Activated CD8-positive, alpha-beta memory T cell treated with anti-CD3 and anti-CD28 coated beads for 36 hours (primary cell): ENCODE measurements at regions not wholly inside any gene's neighbourhood (a gene's known extent, or its start where the extent isn't known, plus 50 kb on each side); places are given as distances from the start of the nearest gene placed in this dataset.

ENCODE experiments used
- CTCF ChIA-PET: fragments of 350-600 bp; sonication (Branson Sonifier 250); formaldehyde crosslinking; loops from one replicate; lab custom pipeline; 2021; ENCODE audit warnings: antibody characterized with exemption; lab: Charles Lee
- POLR2A ChIA-PET: fragments of 350-600 bp; sonication (Branson Sonifier 250); formaldehyde crosslinking; loops from one replicate; lab custom pipeline; 2021; ENCODE audit warnings: antibody characterized with exemption; lab: Charles Lee

DNA sequence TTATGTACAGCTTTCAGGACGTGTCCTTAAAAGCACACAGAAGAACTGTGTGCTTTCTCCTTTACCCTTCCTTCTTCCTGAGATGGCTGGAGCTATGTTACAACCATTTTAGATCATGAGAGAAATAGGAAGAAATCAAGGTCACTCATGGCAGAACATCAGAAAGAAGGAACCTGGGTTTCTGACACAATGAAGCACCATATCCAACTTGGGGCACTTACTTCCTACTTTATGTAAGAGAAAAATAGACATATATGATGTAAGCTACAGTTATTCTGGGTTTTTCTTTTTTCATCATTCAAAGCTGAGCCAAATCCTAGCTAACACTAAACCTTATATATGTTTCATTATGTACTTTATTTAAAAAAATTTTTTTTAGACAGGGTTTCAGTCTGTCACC is 79.5 kb downstream of the FAM161A start:
- CTCF ChIA-PET, result no interaction called here
- POLR2A ChIA-PET, result no interaction called here

DNA sequence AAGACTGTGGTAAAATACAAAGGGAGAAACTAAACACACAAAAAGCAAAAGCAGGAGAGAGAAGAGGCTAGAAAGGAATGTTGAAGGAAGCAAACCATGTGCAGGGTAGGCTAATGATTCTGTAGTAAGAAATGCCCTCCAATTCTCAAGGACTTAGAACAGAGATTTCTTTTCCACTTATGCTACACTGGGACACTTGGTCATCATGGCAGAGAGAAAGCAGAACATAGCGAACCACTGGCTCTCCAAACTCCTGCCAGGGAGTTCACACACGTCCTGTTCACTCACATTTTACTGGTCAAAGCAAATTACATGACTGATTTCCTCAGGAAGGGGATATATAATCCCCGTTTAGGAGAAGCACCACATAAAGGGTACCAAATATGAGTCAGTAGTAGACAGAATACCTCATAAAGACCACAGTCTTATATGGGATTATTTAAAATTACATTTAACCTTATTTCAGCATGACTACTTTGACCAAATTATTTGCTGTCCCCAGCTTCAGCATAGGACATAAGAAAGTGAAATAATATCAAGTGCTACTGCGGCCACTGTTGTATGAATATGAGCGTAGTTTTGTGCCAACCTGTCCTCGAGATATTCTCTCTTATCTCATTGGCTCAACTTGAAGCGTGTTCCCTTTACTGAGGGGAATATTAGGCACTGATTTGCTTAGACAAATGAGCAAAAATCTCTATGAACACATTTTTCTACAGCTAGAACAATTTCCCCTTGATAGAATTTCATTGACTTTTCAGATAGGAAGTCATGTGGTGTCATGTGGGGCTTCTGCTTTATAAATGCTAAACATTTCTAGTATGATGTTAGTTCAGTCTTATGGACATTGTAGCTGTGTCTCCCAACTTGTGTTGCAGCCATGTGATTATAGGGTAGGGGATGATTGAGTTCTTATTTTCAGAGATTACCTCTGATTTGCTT is 81.7 kb downstream of the FAM161A start:
- ChIA-PET POLR2A (no interaction called here), CTCF (interaction anchor here (0.7 kb wide), 1 partner anchor 158 kb away, joined by 3 read pairs; no protein-coding TSS in a partner anchor)

DNA sequence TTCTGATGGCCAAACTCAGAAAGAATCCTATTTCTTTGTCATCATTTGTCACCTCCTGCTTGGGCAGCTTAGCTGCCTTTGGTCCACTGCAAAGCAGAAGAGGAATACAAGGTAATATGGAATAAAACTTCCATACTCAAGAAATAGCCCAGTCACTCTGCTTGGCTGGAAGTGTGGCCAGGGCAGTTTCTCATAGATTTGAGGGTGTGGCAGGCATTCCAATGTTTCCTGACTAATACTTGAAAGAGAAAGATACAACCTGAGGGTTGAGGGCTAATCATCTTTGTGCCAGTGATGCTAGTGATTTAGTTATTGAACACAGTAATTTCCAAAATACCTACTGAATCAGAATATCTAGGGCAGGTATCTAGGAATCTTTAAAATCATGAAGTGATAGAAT is 83.1 kb downstream of the FAM161A start:
- POLR2A ChIA-PET, result no interaction called here
- CTCF ChIA-PET, result interaction anchor here (0.6 kb wide), 1 partner anchor 554 kb away, joined by 3 read pairs; no protein-coding TSS in a partner anchor

DNA sequence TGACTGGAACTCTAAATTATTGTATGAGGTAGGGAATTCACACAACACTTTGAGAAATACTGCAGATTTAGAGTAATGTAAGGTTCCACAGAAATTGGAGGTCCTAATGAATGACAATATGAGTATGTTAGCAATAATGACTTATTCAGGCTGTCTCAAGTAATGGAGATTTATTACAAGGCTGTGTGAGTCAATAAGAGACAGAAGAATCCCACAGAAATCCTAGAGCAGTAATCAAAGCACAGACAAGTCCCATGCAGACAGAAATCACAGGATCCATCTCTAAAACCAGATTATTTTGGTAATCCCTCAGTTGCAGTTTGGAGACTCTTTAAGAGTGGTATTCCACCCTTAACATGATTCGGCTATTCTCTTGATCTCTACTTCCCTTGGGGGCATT is 83.6 kb downstream of the FAM161A start:
- ChIA-PET CTCF (no interaction called here), POLR2A (no interaction called here)

DNA sequence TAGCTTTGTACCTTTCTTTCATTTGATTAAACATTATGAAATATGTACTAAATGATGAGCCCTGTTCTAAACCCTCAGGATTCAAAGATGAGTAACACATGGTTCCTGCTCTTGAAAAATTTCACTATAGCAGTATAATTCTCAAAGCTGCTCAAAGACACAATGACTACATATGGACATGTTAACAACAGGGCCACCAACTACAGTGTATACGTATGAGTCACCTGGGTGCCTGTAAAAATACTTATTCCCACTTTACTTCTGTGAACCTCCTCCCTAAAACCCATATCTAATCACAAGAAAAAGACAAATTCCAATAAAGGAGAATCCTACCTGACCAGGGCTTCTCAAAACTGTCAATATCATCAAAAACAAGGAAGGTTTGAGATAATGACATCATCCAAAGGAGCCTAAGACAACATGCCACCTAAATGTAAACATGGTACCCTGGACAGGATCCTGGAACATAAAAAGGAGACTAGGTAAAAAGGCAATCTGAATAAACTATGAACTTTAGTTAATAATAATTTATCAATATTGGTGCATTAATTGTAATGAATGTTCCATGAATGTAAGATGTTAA is 84.7 kb downstream of the FAM161A start:
- CTCF ChIA-PET, result no interaction called here
- POLR2A ChIA-PET, result no interaction called here

DNA sequence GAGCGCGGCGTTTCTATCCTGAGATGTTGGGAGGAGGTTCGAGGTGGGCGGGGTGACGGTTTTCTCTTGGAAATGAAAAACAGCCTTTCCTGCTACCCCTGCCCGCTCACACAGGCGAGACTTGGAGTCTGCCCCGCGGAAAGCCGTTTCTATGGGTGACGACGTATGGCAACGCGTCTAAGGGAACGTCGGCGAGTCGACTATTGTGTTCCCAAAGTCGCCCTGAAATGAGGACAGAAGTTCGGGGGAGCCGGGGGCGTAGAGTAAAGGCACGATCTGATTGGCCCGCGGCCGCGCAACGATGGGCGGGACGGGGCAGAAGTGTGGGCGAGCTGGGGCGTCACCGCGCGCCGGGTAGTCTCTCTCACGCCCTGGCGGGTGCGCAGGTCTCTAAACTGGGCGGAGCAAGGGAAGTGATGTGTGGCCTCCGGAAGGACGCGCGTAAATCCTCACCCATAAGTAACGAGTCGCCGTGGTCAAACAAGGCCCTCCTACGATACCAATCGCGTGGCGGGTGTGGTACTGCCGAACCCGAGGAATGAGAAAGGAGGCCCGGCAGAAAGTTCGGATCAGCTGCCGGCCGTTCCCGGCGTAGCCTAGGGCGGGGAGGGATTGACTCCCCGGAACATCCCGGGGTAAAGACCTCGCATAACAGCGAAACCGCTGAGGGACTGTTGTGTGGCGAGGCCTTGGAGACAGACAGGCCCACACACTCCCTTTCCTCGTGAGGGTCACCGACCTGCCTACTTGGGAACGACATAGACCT is 89.6 kb downstream of the FAM161A start:
- CTCF ChIA-PET, result no interaction called here
- POLR2A ChIA-PET, result interaction anchor here (0.6 kb wide), 1 partner anchor 26 kb away, joined by 3 read pairs; no protein-coding TSS in a partner anchor

DNA sequence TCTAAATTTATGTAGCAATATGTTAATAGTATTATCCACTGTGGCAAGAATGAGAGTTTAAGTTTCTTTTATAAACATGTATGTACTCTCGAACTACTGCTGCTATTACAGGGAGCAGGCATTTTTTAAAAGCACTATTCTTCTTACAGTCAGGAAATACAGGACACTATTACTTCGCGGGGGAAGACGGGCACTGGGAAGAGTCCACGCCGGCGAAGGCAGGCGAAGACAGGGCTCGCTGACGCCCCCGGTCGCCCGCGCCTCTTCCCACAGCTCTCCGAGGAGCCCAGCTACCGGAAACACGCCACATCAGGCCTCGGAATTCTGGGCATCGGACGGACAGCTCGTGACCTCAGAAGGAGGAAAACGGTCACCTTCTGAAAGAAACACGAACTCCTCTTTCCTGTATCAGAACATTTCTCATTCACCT is 90.2 kb downstream of the FAM161A start:
- ChIA-PET CTCF (no interaction called here), POLR2A (no interaction called here)

DNA sequence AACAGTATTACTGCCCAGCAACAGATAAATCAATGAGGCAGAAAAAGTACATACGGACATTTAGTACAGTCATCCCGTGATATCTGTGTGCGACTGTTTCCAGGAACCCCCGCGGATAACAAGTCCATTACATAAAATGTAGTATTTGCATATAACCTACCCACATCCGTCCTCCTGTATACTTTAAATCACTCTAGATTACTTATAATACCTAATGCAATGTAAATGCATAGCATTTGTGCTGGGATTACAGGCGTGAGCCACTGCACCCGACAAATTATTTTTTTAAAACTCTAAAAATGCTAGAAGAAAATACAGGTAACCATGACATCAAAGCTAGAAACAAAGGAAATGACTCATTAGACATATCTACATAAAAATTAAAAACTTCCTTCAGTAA is 91.6 kb downstream of the FAM161A start:
- CTCF ChIA-PET, result no interaction called here
- POLR2A ChIA-PET, result no interaction called here

DNA sequence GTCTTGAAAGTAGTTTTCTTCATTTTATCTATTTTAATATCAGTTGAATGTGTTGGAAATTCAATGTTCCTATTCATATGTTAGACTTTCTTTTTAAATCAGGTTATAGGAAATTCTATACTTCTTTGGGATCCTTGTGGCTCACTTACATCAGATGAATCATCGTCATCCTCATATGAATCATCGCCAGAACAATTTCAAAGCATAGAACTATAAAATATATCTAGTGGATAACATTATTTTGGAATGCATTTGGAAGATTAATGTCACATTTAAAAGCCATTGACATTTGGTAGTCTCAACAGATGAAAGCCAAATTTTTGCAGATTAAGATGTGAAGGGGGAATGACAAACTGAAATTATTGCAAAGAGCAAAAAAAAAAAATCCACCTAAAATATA is 94.1 kb downstream of the FAM161A start:
- ChIA-PET POLR2A (no interaction called here), CTCF (no interaction called here)

DNA sequence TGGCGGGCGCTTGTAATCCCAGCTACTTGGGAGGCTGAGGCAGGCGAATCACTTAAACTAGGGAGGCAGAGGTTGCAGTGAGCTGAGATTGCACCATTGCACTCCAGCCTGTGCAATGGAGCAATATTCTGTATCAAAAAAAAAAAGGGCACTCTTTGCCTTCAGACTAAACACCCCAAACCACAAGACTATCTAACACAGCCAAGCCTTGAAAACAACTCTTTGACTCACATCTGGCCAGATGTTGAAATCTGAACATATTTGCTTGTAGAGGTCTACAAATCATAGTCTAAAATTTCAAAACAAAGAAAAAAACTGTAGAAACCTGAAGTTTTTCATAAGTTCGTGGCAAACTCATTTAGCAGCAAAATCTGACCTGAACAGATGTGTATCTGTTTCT is 94.9 kb downstream of the FAM161A start:
- POLR2A ChIA-PET, result no interaction called here
- CTCF ChIA-PET, result no interaction called here

DNA sequence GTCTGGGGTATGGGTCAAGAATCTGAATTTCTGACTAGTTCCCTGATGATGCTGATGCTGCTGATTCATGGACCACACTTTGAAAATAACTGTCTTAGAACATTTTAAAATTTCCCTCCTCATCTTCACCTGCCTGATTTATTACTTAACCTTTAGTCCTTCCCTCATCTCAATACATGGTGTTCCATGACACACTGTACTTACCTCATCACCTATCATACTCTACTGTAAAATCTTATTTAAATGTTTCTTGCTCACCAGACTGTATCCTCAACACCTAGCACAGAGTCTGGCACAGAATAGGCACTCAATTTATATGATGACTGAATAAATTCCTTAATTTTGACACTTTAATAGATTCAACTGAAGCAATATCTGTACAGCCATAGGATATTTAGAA is 95.7 kb downstream of the FAM161A start:
- ChIA-PET CTCF (no interaction called here), POLR2A (no interaction called here)

DNA sequence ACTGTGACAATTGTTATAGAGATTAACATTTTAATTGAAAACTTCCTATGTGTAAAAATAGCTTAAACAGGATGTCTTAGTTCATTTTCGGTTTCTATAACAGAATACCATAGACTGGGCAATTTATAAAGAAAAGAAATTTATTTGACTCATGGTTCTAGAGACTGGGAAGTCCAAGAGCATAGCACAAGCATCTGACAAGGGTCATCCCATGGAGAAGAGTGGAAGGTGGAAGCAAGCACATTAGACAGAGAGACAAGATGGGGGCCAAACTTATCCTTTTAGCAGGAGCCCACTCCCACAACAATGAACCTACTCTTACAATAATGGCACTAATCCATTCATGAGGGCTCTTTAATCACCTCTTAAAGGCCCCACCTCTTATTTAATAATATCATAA is 100.3 kb downstream of the FAM161A start:
- CTCF ChIA-PET, result interaction anchor here (0.6 kb wide), 1 partner anchor 127 kb away, joined by 3 read pairs; no protein-coding TSS in a partner anchor
- POLR2A ChIA-PET, result no interaction called here

DNA sequence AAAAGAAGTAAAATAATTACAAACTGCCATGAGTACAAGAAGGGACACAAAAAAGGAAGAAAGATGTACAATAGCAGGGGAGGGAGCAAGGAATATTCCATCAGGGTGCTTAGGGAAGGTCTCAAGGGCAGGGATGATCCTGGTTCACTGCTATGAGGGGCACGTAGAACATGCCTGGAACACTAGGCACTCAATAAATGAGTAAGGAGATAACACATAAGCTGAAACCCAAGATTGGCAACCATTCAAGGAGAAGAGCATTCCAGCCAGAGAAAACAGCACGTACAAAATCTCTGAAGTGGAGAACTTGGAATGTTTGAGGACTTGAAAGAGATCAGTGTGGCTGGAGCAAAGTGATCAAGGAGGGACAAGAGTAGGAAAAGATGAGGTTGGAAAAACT is 103.2 kb downstream of the FAM161A start:
- POLR2A ChIA-PET, result no interaction called here
- CTCF ChIA-PET, result interaction anchor here (0.6 kb wide), 1 partner anchor 271 kb away, joined by 4 read pairs; no protein-coding TSS in a partner anchor

DNA sequence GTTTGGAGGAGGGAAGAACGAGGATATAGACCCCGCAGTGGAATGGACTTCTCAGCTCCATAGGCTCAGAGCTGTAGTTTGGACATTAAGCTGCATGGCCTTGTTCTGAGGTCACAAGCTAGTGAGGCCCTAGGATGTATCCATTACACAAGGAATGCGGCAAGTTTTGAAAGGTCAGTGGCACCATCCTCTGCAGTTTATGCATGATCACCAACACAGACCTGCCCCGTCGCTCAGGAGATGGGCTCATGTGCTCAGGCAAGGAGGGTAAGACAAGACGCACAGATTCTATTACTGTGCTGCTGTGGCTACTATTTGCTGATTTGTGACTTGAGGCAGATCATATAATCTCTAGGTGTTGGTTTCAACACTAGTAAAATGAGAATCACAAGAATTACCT is 110.9 kb downstream of the FAM161A start:
- POLR2A ChIA-PET, result no interaction called here
- CTCF ChIA-PET, result interaction anchor here (0.5 kb wide), 1 partner anchor 339 kb away, joined by 3 read pairs; no protein-coding TSS in a partner anchor

DNA sequence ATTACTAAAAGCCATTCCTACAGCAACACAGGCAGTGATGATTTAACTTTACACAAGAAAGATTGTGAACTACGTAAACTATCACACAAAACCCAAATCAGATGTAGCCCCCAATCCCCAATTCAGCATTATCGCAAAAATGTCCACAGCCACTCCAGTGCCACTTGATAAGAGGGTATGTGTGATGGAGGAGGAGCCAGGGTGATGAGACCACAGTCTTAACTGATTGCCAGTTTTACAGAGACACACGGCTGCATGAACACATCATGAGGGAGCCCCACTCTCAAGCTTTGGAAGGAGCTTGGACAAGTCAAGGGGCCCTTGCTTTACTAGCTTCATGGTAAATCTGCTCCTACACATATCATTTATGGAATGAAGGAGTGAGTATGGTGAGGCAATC is 116.0 kb downstream of the FAM161A start:
- POLR2A ChIA-PET, result no interaction called here
- CTCF ChIA-PET, result no interaction called here

DNA sequence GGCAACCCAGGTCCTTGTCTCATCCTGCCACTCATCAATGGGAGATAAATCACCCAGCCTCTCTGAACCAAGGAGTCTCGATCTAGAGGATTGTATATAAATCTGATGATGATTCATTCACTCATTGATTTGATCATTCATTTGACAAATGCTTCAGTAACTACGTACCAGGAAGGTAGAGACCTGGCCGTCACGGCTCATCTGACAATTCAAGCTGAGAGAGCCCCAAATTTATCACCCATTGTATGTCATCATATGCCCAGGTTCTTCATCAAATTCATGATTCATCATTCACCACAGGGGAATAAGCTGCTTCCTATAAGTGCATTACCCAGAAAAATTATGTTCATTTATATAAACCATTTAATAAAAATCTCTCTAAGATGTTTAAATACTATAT is 116.9 kb downstream of the FAM161A start:
- ChIA-PET CTCF (no interaction called here), POLR2A (no interaction called here)

DNA sequence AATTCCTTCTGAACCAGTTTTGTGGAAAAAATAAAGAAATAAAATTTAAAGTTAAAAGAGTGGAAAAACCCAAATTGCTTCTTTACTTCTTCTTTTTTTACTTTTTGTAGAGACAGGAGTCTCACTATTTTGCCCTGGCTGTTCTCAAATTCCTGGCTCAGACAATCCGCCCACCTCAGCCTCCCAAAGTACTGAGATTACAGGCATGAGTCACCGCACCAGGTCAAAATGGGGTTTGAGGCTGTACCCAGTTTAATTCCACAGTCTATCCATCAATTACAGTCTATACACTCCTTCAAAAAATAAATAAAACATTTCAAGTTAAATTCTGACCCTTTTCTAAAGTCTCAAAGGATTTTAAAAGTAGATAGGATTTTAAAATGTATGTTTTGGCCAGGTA is 120.3 kb downstream of the FAM161A start:
- POLR2A ChIA-PET, result interaction anchor here (0.7 kb wide), 1 partner anchor 241 kb away, joined by 9 read pairs; no protein-coding TSS in a partner anchor
- CTCF ChIA-PET, result no interaction called here

DNA sequence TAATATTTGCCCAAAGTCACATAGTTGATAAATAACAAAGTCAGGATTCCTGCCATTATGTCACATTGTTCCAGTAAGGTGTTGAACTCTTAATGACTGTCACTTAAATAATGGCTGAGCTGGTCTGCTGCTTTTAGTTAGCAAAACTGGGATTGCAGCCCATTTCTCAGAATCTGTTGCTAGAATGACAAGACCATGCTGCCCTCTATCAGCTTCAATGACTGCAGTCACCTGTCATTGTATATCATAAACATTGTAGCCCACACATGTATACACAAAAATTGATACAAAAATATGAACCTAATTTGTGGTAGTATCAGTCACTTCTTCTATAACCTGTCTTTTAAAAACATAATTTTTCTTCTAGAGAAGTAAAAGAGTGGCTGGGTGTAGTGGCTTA is 121.1 kb downstream of the FAM161A start:
- ChIA-PET POLR2A (interaction anchor here (0.7 kb wide), 1 partner anchor 240 kb away, joined by 9 read pairs; no protein-coding TSS in a partner anchor), CTCF (interaction anchor here (0.7 kb wide), 1 partner anchor 258 kb away, joined by 4 read pairs; no protein-coding TSS in a partner anchor)

DNA sequence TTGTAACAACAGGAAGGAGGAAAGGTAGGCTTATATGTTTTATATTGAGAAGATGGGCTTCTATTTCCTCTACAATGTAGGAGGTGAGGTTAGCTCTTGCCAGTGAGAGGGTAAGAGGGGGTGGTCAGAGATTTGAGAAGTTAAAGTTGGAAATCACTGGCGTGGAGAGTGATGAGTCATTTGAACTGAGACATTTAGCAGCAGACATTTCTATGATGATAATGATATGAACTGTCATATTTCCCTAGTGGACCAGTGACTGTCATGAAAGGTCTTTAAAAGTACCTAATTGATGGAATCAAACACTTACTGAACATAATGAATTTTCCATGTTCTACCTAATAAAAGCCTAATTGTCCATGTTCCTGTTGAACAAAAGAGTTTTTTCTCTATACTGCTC is 126.1 kb downstream of the FAM161A start:
- ChIA-PET POLR2A (no interaction called here), CTCF (interaction anchor here (0.6 kb wide), 1 partner anchor 407 kb away, joined by 3 read pairs; no protein-coding TSS in a partner anchor)
